Renal cortex interstitium (tissue), 11 donors: ENCODE measurements at regions not wholly inside any gene's neighbourhood (a gene's known extent, or its start where the extent isn't known, plus 50 kb on each side); places are given as distances from the start of the nearest gene placed in this dataset.
A peak's percentile ranks its signal among the peaks of the same experiment; 100 is the strongest.

Experiments used
- DNase-seq, 11 donors: peaks; one replicate each; pipeline ENCODE4 v3.0.0-alpha.2; 2013; ENCODE audit warnings: low read depth in 9 of 11, low spot score in 4 of 11; ENCODE audit errors: extremely low read depth in 1 of 11

DNA sequence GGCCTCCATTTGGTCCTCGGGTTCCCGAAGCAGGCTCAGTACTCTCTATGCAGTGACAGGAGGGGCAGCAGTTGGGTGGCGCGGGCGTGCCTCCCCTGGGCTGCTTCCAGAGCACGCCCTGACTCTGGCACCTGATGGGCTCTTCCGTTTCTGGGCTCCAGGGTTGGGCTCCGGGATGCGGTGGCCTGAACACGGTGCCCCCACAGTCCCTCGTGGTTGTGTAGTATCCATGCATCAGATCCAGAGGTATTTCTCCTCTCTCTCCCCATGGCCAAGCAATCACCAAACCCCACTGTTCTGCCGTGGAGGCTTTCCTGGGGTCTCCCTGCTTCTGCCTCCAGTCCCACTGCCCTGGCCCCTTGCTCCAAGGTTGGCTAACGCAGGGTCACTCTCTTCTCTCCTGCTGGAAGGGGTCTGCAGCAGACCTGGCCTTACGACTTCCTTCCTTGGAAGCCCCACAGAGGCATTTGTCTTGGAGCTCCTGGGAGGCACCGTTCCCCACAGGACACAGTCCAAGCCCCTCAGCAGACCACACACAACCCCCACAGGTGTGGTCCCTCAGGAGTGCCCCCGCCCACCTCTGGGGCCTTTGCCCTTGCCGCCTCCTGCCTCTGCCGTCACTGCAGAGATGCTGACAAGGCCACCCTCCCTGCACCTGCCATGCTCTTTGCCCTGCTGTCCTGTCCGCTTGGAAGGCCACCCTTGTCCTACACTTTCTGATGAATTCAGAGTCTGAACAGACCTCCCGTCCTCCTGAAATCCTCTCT, 136.6 kb upstream of the ASB18 start:
- DNase-seq, result no peak

DNA sequence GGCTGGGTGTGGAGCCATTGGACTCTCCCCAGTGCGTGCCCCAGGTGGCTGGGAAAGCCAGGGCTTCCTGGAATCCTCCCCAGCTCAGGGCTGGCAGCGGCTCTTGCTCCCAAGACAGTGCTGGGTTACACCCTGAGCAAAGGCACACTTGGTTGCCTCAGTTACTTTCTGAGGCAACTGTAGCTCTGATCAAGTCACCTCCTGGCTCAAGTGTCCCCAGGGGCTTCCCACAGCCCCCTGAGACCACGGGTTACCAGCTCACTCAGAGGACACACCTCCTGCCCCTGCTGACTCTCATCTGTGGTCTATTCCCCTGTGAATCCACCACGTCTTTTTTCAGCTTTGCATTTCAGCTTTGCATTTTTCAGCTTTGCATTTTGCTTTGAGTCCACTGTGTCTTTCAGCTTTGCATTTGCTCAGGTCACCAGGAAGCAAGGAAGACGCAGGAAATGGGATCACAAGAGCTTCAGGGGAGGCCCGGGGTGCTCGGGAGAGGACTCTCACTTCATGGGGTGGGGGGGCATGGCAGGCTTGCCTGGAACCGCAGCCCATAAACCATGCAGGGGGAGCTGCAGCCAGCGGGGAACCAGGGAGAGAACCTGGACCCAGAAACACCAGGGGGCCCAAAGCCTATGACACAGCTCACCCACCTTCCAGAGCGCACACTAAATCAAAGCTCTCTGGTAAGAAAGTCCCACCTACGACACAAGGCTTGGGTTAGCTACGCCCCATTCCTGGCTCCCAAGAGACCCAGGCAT, 138.0 kb upstream of the ASB18 start:
- DNase-seq, result no peak

- DNase-seq, result no peak
These were observed 138.9 kb upstream of the ASB18 start for GRCh38 chr2:236403125-236403524.

DNA sequence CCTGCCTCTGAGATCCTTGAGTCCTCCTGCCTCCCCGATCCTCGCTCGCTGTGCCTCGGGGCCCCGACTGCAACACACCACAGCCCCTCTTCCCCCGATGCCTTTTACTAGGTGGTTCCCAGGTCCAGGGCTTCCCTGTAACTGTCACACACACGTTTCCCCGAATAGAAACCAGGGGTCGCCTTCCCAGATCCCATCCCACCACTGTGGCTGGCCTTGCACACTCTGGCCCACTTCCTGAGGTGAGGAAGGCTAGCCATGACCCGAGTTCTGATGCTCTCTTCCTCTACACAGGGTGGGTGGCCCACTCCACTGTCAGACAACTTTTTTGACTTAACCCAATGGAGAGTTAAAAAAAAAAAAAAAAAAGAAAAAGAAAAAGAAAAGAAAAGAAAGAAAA, 139.6 kb upstream of the ASB18 start:
- no peak for DNase-seq

DNA sequence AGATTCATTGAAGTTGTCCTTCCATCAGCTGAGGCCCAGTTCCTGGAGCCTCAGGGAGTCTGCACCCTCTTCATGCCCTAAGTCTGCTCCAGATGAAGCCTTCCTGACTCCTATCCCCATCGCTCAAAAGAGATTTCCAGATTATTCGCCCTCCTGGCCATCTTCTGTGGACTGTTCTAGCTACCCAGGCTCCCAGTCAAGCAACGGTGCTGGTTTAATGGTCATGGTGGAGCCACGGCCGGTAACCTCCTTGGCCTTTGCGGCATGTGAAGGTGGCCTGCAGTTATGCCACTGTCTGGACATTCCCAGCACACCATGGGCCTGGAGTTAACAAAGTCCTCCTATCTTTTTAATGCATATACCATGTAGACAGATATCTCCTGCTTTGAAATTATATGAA, 140.1 kb upstream of the ASB18 start:
- no peak for DNase-seq

DNA sequence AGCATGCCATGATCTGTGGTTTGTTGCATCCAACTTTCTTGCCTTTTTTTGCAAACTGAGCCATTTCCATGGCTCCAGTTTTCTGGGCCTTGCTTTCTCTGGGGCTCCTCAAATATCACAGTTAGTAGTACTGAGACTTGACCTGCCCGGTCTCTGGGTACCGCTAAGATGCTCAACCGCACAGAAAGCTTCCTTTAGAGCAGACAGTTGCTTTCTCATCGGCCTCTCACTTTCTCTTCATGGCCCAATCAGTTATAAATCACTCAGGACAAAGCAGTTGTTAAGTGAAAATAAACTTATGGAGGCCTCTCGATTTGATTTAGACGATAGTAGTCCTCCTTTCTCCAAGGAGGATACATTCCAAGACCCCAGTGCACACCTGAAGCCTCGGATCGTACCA, 141.2 kb upstream of the ASB18 start:
- no peak for DNase-seq

GRCh38 chr2:236408090-236408489, 143.9 kb upstream of the ASB18 start:
- DNase-seq, result no peak

- no peak for DNase-seq
These were observed 144.6 kb upstream of the ASB18 start for GRCh38 chr2:236408786-236409185.

DNA sequence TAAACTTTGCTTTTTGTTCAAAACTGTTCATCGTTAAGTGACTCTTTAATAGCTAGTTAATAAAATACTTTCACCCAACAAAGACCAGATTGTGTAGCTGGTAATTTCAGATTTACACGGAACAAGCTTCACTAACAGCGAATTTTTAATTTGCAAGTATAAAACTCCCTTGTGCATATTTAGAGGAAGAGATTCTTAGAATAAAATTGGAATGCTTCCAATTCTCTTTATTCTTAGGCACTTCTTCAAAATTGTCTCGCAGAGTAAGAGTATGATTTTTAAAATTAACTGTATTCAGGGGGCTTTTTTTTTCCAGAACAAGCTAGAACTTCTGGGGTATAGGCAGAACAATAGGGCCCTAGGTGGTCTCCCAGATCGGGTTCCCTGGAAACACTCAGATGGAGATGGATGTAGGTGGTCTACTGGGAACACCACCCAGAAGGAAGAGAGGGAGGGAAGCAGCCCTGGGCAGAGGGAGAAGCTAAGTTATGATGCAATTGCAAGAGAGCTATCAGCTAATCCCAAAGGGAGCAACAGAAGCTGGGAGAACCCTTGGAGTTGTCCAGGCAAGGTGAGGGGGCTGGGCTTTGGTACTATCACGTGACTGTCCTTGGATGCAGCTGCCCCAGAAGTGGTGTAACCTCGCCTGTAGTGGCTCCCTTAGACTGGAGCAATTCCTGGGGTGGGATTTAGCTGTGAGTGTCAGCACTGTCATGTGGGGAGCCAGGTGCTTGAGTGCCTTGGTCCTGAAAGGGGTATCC, 151.7 kb upstream of the ASB18 start:
- DNase-seq, result no peak

GRCh38 chr2:236417150-236417549, 152.5 kb upstream of the ACKR3 start:
- peak; percentile 15 to 72 (median 50) for DNase-seq

DNA sequence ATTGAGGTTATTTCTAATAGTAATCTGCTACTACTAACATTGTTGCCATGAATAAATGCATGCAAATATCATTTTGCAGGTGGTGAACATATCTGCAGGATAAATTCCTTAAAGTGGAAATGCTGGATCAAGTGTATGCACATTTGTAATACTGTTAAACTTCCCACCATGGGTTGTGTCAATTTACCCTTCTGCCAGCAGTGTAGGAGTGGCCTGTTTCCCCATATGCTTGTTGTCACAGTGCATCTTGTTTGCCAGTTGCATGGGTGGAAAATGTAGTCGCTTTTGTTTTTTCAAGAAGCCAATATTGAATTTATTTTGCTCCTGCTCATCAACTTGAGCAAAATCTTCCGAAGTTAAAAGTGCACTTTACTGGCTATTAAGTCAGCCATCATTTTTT, 139.0 kb upstream of the ACKR3 start:
- no peak for DNase-seq

- no peak for DNase-seq
These were observed 135.0 kb upstream of the ACKR3 start for GRCh38 chr2:236434593-236434992.

- no peak for DNase-seq
These were observed 129.3 kb upstream of the ACKR3 start for GRCh38 chr2:236440110-236440881.

GRCh38 chr2:236444187-236444586, 125.4 kb upstream of the ACKR3 start:
- no peak for DNase-seq

GRCh38 chr2:236445678-236446077, 123.9 kb upstream of the ACKR3 start:
- DNase-seq, result no peak

DNA sequence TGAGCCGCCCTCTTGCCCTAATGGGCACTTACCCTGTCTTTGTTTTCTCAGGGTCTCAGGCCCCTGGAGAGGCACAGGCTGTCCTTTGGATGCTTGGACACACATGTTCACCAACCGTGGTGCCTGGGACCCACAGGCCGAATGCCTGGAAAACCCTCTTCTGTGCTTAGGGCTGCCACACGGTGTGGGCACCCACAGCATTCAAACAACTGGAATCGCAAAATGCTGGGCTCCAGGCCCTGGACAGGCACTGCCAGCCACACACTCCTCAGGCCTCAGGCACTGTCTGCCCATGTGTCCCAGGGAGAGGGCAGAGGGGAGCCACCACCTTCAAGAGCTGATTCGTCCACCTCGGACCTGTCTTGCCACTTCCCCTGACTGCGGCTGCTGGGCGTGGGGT, 123.1 kb upstream of the ACKR3 start:
- DNase-seq, result no peak

DNA sequence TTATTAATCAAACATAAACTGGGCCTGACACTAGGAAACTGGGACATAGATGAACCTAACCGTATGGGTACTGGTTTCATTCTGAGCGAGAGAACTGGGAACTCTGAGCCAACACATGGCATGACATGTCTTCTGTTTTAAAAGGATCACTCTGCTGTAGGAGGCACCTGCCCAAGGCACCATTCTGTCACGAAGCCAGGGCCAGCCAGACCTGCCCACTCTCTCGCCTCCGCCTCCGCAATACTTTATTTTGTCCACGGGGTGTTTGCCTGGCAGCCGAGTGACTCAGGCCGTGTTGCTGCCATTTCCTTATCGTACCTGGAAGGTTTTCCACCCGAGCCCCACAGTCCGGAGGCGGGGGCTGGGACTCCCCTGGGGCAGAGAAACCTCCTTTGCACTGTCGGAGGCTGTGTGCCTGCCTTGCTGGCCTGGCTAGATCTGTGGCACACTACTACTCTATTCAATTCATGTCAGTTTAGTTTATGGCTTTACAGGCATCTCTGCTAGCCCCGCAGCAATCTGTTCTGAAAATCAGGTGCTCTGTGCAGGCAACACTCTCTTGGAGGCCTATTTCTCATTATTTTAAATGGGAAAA, 120.4 kb upstream of the ACKR3 start:
- no peak for DNase-seq

DNA sequence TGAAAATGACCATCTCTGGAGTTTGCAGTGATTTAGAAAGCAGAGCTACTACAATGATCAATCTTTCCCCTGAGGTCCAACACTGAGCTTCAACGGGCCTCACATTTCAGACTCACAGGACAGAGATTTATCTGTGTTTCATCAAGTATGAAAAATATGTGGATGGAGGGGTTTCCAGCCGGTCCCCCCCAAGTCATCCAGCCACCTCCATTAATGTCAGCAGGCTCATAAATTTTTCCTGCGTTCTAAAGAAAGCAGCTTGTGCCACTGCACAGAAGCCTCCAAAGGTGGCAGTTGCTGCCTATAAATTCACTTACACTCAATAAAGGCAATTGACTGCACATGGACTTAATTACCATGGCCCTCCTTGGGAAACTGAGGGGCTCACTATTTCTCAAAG, 117.4 kb upstream of the ACKR3 start:
- DNase-seq, result peak in 5 of 11 donors; percentile 7 to 30 (median 11)

DNA sequence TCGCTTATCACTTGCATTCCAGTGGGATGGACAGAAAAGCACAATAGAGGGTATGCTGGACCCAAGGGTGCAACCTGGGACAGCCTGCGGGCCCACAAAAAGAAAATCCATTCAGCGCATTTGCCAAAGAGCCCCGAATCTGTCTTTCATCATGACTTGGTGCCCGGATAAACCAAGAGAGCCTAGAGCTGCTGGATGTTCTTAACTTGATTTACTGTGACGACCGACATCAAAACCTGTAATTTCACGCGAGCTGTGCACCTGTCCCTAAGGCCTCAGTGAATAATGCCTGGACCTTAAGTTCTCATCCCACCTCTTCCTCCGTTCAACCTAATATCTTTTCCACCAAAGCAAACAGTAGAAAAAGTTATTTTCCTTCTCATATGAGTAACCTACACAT, 115.5 kb upstream of the ACKR3 start:
- no peak for DNase-seq
